HCT116 (cell line): ENCODE measurements at regions not wholly inside any gene's neighbourhood (a gene's known extent, or its start where the extent isn't known, plus 50 kb on each side); places are given as distances from the start of the nearest gene placed in this dataset.

Source experiments
- CEBPB ChIP-seq: IDR thresholded peaks from 2 replicates; pipeline ENCODE4 v1.6.1; 2012; ENCODE audit warnings: low read depth
- CTCF ChIP-seq, 3 experiments: fragments of 200-600 bp in 1 of 3; sonication (generic) in 1 of 3; IDR thresholded peaks in 2 of 3; conservative IDR thresholded peaks in 1 of 3; 2 replicates each; pipeline ENCODE4 v1.5.1; 2012 to 2017; ENCODE audit warnings: low read depth in 2 of 3, low read length in 2 of 3, antibody characterized with exemption in 1 of 3, borderline replicate concordance in 1 of 3, control low read depth in 1 of 3, mild to moderate bottlenecking in 1 of 3, mixed read lengths in 1 of 3, mixed run types in 1 of 3, moderate library complexity in 1 of 3; ENCODE audit not compliant: insufficient read depth in 1 of 3
- EGR1 ChIP-seq: IDR thresholded peaks from 2 replicates; pipeline ENCODE4 v1.6.1; 2012; ENCODE audit warnings: low read depth
- JUND ChIP-seq: IDR thresholded peaks from 2 replicates; pipeline ENCODE4 v1.6.1; 2012
- MAX ChIP-seq: IDR thresholded peaks from 2 replicates; pipeline ENCODE4 v1.6.1; 2012
- POLR2A ChIP-seq: IDR thresholded peaks from 2 replicates; pipeline ENCODE4 v1.7.0; 2011; ENCODE audit warnings: borderline replicate concordance; ENCODE audit not compliant: insufficient read depth, insufficient read length; ENCODE audit errors: extremely low read depth
- POLR2AphosphoS5 ChIP-seq: IDR thresholded peaks from 2 replicates; pipeline ENCODE4 v1.6.1; 2011; ENCODE audit warnings: mild to moderate bottlenecking, low read depth, low read length, moderate library complexity
- RAD21 ChIP-seq: IDR thresholded peaks from 2 replicates; pipeline ENCODE4 v1.6.1; 2012; ENCODE audit warnings: low read depth, mild to moderate bottlenecking
- SIN3A ChIP-seq: IDR thresholded peaks from 2 replicates; pipeline ENCODE4 v1.6.1; 2012; ENCODE audit warnings: low read depth
- SRF ChIP-seq: IDR thresholded peaks from 2 replicates; pipeline ENCODE4 v1.6.1; 2012; ENCODE audit warnings: low read depth
- ZBTB33 ChIP-seq: IDR thresholded peaks from 2 replicates; pipeline ENCODE4 v1.6.1; 2011; ENCODE audit warnings: mild to moderate bottlenecking, low read length, moderate library complexity; ENCODE audit not compliant: insufficient replicate concordance; ENCODE audit errors: extremely low read depth
- ZFX ChIP-seq: fragments of 450-650 bp; IDR thresholded peaks from 2 replicates; pipeline ENCODE4 v1.6.1; 2017

- TF ChIP-seq SRF (no peak), CTCF (IDR thresholded peaks at IDR 0.05 in 2 of 3, conservative IDR thresholded peaks at IDR 0.05 in 1 of 3; ENCODE audit: borderline replicate concordance in 1 of 3, insufficient read depth in 1 of 3, low read depth in 2 of 3, low read length in 2 of 3) (no peak), MAX (no peak), CEBPB (no peak), POLR2AphosphoS5 (no peak), EGR1 (no peak), POLR2A (no peak), ZFX (no peak), ZBTB33 (no peak), JUND (no peak), SIN3A (no peak), RAD21 (no peak)
Measured at GRCh38 chrX:22430701-22431100, 158.0 kb downstream of the CBLL2 start.
